ENCODE measurements at regions not wholly inside any gene's neighbourhood (a gene's known extent, or its start where the extent isn't known, plus 50 kb on each side); places are given as distances from the start of the nearest gene placed in this dataset.

GRCh38 chr5:103411711-103412110 lies 150.9 kb downstream of the NUDT12 start (continued):
- TF ChIP-seq FOSL1 (IDR thresholded peaks at IDR 0.05; ENCODE audit: insufficient read depth, low read depth, low read length) (no peak), SAP30 (IDR thresholded peaks at IDR 0.05; ENCODE audit: insufficient read depth, insufficient replicate concordance, low read length) (no peak), RNF2 (IDR thresholded peaks at IDR 0.05; ENCODE audit: borderline replicate concordance, low read depth, low read length, missing control alignments, poor library complexity, severe bottlenecking) (no peak), SIX5 (IDR thresholded peaks at IDR 0.05; ENCODE audit: low read depth, low read length) (no peak), RBBP5 (IDR thresholded peaks at IDR 0.05; ENCODE audit: borderline replicate concordance, low read depth, low read length) (no peak)
